Keratinocyte (primary cell): ENCODE measurements at regions not wholly inside any gene's neighbourhood (a gene's known extent, or its start where the extent isn't known, plus 50 kb on each side); places are given as distances from the start of the nearest gene placed in this dataset.

Experiments
- EZH2 ChIP-seq: IDR thresholded peaks from one replicate; pipeline ENCODE4 v1.6.1; 2012; ENCODE audit warnings: inconsistent platforms, mild to moderate bottlenecking, low read length, moderate library complexity
- TF ChIP-seq, protein P1 (sequence below), 3 experiments: IDR thresholded peaks in 1 of 3; conservative IDR thresholded peaks in 1 of 3; optimal IDR thresholded peaks in 1 of 3; 2 replicates in 2 of 3; 3 replicates in 1 of 3; pipeline versions ENCODE3 to v1.5.1; 2011; ENCODE audit warnings: low read length in 3 of 3, mild to moderate bottlenecking in 3 of 3, moderate library complexity in 2 of 3, control low read depth in 1 of 3, inconsistent platforms in 1 of 3; ENCODE audit not compliant: insufficient read depth in 2 of 3; ENCODE audit errors: extremely low read depth in 1 of 3

DNA sequence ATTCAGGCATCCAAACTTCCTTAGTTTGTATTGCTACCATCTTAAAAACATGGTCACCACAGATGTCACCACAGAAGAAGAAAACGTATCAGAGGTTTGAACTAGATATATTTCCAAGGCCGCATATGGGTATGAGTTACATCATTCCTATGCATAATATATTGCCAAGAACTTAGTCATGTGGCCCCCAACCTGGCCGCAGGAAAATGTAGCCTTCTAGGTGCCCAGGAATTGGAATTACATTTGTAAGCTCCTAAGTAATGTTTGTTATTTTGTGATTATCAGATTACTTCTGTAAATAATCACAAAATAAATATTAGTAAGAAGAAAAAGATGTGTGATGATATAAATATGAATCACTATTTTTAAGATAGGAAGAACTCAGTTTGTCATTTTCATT, 351.4 kb downstream of the ISL1 start:
- TF ChIP-seq, protein P1, sequence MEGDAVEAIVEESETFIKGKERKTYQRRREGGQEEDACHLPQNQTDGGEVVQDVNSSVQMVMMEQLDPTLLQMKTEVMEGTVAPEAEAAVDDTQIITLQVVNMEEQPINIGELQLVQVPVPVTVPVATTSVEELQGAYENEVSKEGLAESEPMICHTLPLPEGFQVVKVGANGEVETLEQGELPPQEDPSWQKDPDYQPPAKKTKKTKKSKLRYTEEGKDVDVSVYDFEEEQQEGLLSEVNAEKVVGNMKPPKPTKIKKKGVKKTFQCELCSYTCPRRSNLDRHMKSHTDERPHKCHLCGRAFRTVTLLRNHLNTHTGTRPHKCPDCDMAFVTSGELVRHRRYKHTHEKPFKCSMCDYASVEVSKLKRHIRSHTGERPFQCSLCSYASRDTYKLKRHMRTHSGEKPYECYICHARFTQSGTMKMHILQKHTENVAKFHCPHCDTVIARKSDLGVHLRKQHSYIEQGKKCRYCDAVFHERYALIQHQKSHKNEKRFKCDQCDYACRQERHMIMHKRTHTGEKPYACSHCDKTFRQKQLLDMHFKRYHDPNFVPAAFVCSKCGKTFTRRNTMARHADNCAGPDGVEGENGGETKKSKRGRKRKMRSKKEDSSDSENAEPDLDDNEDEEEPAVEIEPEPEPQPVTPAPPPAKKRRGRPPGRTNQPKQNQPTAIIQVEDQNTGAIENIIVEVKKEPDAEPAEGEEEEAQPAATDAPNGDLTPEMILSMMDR (optimal IDR thresholded peaks at IDR 0.05 in 1 of 3, IDR thresholded peaks at IDR 0.05 in 1 of 3, conservative IDR thresholded peaks at IDR 0.05 in 1 of 3; ENCODE audit: extremely low read depth in 1 of 3, insufficient read depth in 2 of 3, low read length in 3 of 3): no peak
- TF ChIP-seq EZH2: no peak
